ENCODE measurements at regions not wholly inside any gene's neighbourhood (a gene's known extent, or its start where the extent isn't known, plus 50 kb on each side); places are given as distances from the start of the nearest gene placed in this dataset.

- H3K4me3 ChIP-seq (ENCODE audit: low read depth, low read length): no peak overlapping the region
- no peak for TF ChIP-seq CTCF (IDR thresholded peaks at IDR 0.05; ENCODE audit: borderline replicate concordance, insufficient read depth, low read depth, low read length)
Observed at GRCh38 chr1:193365966-193366365, 179.6 kb upstream of the B3GALT2 start.

DNA sequence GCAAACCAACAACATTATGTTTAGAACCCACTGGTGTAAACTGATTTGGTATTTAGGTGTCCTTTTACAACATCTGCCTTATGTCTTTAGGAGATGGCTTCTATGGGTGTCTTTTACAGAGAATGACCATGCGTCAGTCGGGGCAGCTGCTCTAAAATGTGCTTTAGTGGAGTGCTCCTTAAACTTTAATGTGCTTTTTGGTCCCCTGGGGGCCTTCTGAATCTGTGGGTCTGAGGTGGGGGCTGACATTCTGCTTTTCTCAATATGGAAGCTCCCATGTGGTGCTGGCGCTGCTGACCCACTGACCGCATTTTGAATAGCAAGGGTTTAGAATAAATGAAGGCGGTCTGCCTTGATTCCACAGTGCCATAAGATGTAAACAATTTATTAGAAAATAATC is 173.2 kb upstream of the B3GALT2 start:
- TF ChIP-seq CTCF (IDR thresholded peaks at IDR 0.05; ENCODE audit: borderline replicate concordance, insufficient read depth, low read depth, low read length): no peak
- no peak overlapping the region for H3K4me3 ChIP-seq (ENCODE audit: low read depth, low read length)

- H3K4me3 ChIP-seq (ENCODE audit: low read depth, low read length): no peak overlapping the region
- TF ChIP-seq CTCF (IDR thresholded peaks at IDR 0.05; ENCODE audit: borderline replicate concordance, insufficient read depth, low read depth, low read length): no peak
Observed at GRCh38 chr1:193358419-193358818, 172.0 kb upstream of the B3GALT2 start.

GRCh38 chr1:193356249-193356648 is 169.8 kb upstream of the B3GALT2 start:
- H3K4me3 ChIP-seq (ENCODE audit: low read depth, low read length): no peak overlapping the region
- TF ChIP-seq CTCF (IDR thresholded peaks at IDR 0.05; ENCODE audit: borderline replicate concordance, insufficient read depth, low read depth, low read length): no peak

- no peak for TF ChIP-seq CTCF (IDR thresholded peaks at IDR 0.05; ENCODE audit: borderline replicate concordance, insufficient read depth, low read depth, low read length)
Observed at GRCh38 chr1:193355626-193356025, 169.2 kb upstream of the B3GALT2 start.

DNA sequence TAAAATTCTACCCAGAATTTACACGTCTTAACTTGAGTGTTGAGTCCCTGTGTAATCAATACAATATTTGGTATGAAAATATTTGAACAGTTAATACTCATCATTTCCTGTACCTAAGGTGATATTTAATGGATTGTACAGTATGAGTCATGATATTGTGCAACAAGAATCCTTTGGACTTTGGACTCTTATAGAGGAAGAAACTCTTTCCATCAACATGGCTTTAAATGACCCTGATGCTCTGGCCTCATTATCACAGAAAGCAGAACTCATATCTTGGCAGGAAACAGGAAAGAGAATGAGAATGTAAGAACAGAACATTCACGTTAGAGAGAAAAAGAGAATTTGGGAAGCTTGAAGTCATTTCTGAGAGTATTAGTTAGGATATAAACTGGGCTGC is 168.8 kb upstream of the B3GALT2 start:
- H3K4me3 ChIP-seq (ENCODE audit: low read depth, low read length): no peak overlapping the region
- TF ChIP-seq CTCF (IDR thresholded peaks at IDR 0.05; ENCODE audit: borderline replicate concordance, insufficient read depth, low read depth, low read length): no peak

More at GRCh38 chr1:193355626-193356025, 169.2 kb upstream of the B3GALT2 start:
- H3K4me3 ChIP-seq (ENCODE audit: low read depth, low read length): no peak overlapping the region

- no peak for TF ChIP-seq CTCF (IDR thresholded peaks at IDR 0.05; ENCODE audit: borderline replicate concordance, insufficient read depth, low read depth, low read length)
- H3K4me3 ChIP-seq (ENCODE audit: low read depth, low read length): no peak overlapping the region
Observed at GRCh38 chr1:193348769-193349535, 162.5 kb upstream of the B3GALT2 start.

Measured in GM12875 (cell line).